SK-N-SH (cell line): ENCODE measurements at regions not wholly inside any gene's neighbourhood (a gene's known extent, or its start where the extent isn't known, plus 50 kb on each side); places are given as distances from the start of the nearest gene placed in this dataset.

Experiments
- CTCF ChIA-PET: fragments of 300-600, 350-600 bp; formaldehyde crosslinking; extraction: SDS; loops from one replicate; lab custom pipeline; 2021; lab: Yijun Ruan, JAX
- POLR2A ChIA-PET: fragments of 350-600 bp; sonication (Branson Sonifier 250); formaldehyde crosslinking; extraction: SDS; loops from one replicate; lab custom pipeline; 2020; ENCODE audit warnings: antibody characterized with exemption, inconsistent platforms; lab: Yijun Ruan, JAX
- DNase-seq: peaks from one replicate; pipeline ENCODE4 v3.0.0; 2012
- H2AFZ ChIP-seq: fragments of 200-600 bp; sonication (generic); 2 replicates; pipeline ENCODE4 v1.8.1; 2016; ENCODE audit warnings: antibody characterized with exemption, mild to moderate bottlenecking, low read depth
- H3F3A ChIP-seq: fragments of 200-600 bp; sonication (generic); replicated peaks from 2 replicates; pipeline ENCODE3; 2016; ENCODE audit warnings: antibody characterized with exemption, mild to moderate bottlenecking; ENCODE audit not compliant: insufficient read depth
- H3K27ac ChIP-seq, 2 experiments: fragments of 200-500 bp in 1 of 2; fragments of 200-600 bp in 1 of 2; sonication (Bioruptor generic) in 1 of 2; sonication (generic), shearing (Covaris generic) in 1 of 2; 2 replicates each; pipeline versions ENCODE4 v1.5.1 to v1.6.1; 2014 to 2016; ENCODE audit warnings: low read depth in 2 of 2, inconsistent platforms in 1 of 2, low read length in 1 of 2, mild to moderate bottlenecking in 1 of 2, mixed read lengths in 1 of 2
- H3K27me3 ChIP-seq: fragments of 200-600 bp; sonication (generic), shearing (Covaris generic); 2 replicates; pipeline ENCODE4 v1.6.1; 2016; ENCODE audit warnings: mixed run types; ENCODE audit not compliant: insufficient read depth
- H3K36me3 ChIP-seq, 2 experiments: fragments of 200-500 bp in 1 of 2; fragments of 200-600 bp in 1 of 2; sonication (Bioruptor generic) in 1 of 2; sonication (generic) in 1 of 2; replicated peaks in 1 of 2; 2 replicates each; pipeline versions ENCODE3 to v1.5.1; 2014 to 2016; ENCODE audit warnings: low read length in 1 of 2, mild to moderate bottlenecking in 1 of 2; ENCODE audit not compliant: insufficient read depth in 2 of 2, control insufficient read depth in 1 of 2
- H3K4me1 ChIP-seq, 2 experiments: fragments of 200-500 bp in 1 of 2; fragments of 200-600 bp in 1 of 2; sonication (Bioruptor generic) in 1 of 2; sonication (generic), shearing (Covaris generic) in 1 of 2; 2 replicates each; pipeline versions ENCODE4 v1.5.1 to v1.6.1; 2014 to 2016; ENCODE audit warnings: low read depth in 1 of 2, low read length in 1 of 2, mixed run types in 1 of 2; ENCODE audit not compliant: insufficient read depth in 2 of 2, control insufficient read depth in 1 of 2
- H3K4me2 ChIP-seq: fragments of 200-600 bp; sonication (generic), shearing (Covaris generic); 2 replicates; pipeline ENCODE4 v1.6.1; 2017; ENCODE audit warnings: mixed run types
- H3K4me3 ChIP-seq, 2 experiments: fragments of 200-500 bp in 1 of 2; fragments of 200-600 bp in 1 of 2; sonication (Bioruptor generic) in 1 of 2; sonication (generic), shearing (Covaris generic) in 1 of 2; 2 replicates each; pipeline versions ENCODE4 v1.5.1 to v1.8.1; 2014 to 2016; ENCODE audit warnings: low read depth in 2 of 2, inconsistent platforms in 1 of 2, low read length in 1 of 2, mild to moderate bottlenecking in 1 of 2, mixed read lengths in 1 of 2, moderate library complexity in 1 of 2
- H3K79me2 ChIP-seq: fragments of 200-600 bp; sonication (generic); 2 replicates; pipeline ENCODE4 v1.8.1; 2017; ENCODE audit warnings: mild to moderate bottlenecking; ENCODE audit not compliant: insufficient read depth
- H3K9ac ChIP-seq: fragments of 200-600 bp; sonication (generic); 2 replicates; pipeline ENCODE4 v1.6.1; 2017; ENCODE audit warnings: mixed run types
- H3K9me2 ChIP-seq: fragments of 200-600 bp; sonication (generic); 2 replicates; pipeline ENCODE4 v1.6.1; 2017; ENCODE audit warnings: mixed run types
- H3K9me3 ChIP-seq: fragments of 200-600 bp; sonication (generic); 2 replicates; pipeline ENCODE4 v1.6.1; 2017; ENCODE audit warnings: mixed run types, mild to moderate bottlenecking, moderate library complexity
- H4K20me1 ChIP-seq: fragments of 200-600 bp; sonication (generic); 2 replicates; pipeline ENCODE4 v1.6.1; 2017; ENCODE audit warnings: mild to moderate bottlenecking, mixed run types; ENCODE audit not compliant: insufficient read depth
- CTCF ChIP-seq: fragments of 200-600 bp; sonication (generic); IDR thresholded peaks from 2 replicates; pipeline ENCODE4 v1.6.1; 2017; ENCODE audit warnings: antibody characterized with exemption, mild to moderate bottlenecking, moderate library complexity
- EP300 ChIP-seq, 2 experiments: IDR thresholded peaks; 2 replicates each; pipeline versions ENCODE4 v1.4.0 to v1.6.1; 2012; ENCODE audit warnings: borderline replicate concordance in 1 of 2, low read depth in 1 of 2, low read length in 1 of 2
- EZH2phosphoT487 ChIP-seq: fragments of 200-600 bp; sonication (generic); IDR thresholded peaks from 2 replicates; pipeline ENCODE4 v1.6.1; 2017; ENCODE audit warnings: low read depth, mixed run types, mild to moderate bottlenecking, antibody characterized with exemption, moderate library complexity, borderline replicate concordance
- FOSL2 ChIP-seq: IDR thresholded peaks from 2 replicates; pipeline ENCODE4 v1.4.0; 2012; ENCODE audit warnings: low read depth, mild to moderate bottlenecking, moderate library complexity, borderline replicate concordance
- FOXJ3 ChIP-seq: sonication (generic); formaldehyde crosslinking; IDR thresholded peaks from 2 replicates; pipeline ENCODE4 v1.5.1; 2020; ENCODE audit warnings: mild to moderate bottlenecking, missing genetic modification reagents
- FOXM1 ChIP-seq: IDR thresholded peaks from 2 replicates; pipeline ENCODE4 v1.4.0; 2012; ENCODE audit warnings: low read depth, mild to moderate bottlenecking
- GABPA ChIP-seq: IDR thresholded peaks from 2 replicates; pipeline ENCODE4 v1.4.0; 2012; ENCODE audit warnings: low read depth, mild to moderate bottlenecking
- JUND ChIP-seq: IDR thresholded peaks from 2 replicates; pipeline ENCODE4 v1.4.0; 2012
- MEF2A ChIP-seq: IDR thresholded peaks from 2 replicates; pipeline ENCODE4 v1.4.0; 2012; ENCODE audit warnings: low read depth, borderline replicate concordance
- MXI1 ChIP-seq: IDR thresholded peaks from 2 replicates; pipeline ENCODE4 v1.6.1; 2012; ENCODE audit warnings: mild to moderate bottlenecking, low read depth, low read length, improper control_type of control experiment
- NFIC ChIP-seq: IDR thresholded peaks from 2 replicates; pipeline ENCODE4 v1.4.0; 2012; ENCODE audit warnings: borderline replicate concordance
- NRF1 ChIP-seq: IDR thresholded peaks from 2 replicates; pipeline ENCODE4 v1.6.1; 2012; ENCODE audit warnings: low read depth, mild to moderate bottlenecking, low read length
- POLR2AphosphoS5 ChIP-seq: IDR thresholded peaks from 2 replicates; pipeline ENCODE4 v1.6.1; 2012; ENCODE audit warnings: low read depth, low read length
- REST ChIP-seq: IDR thresholded peaks from 2 replicates; pipeline ENCODE4 v1.6.1; 2012; ENCODE audit warnings: mild to moderate bottlenecking, low read depth, low read length, moderate library complexity
- RFX5 ChIP-seq: IDR thresholded peaks from 2 replicates; pipeline ENCODE4 v1.6.1; 2012; ENCODE audit warnings: mild to moderate bottlenecking, improper control_type of control experiment, low read length
- RXRA ChIP-seq: IDR thresholded peaks from 2 replicates; pipeline ENCODE4 v1.4.0; 2012; ENCODE audit warnings: low read depth, mild to moderate bottlenecking, borderline replicate concordance
- SIN3A ChIP-seq: IDR thresholded peaks from 2 replicates; pipeline ENCODE4 v1.6.1; 2012; ENCODE audit warnings: low read depth, mild to moderate bottlenecking, low read length, moderate library complexity, borderline replicate concordance
- TAF1 ChIP-seq: IDR thresholded peaks from 2 replicates; pipeline ENCODE4 v1.6.1; 2012; ENCODE audit warnings: low read depth, mild to moderate bottlenecking, low read length, moderate library complexity, borderline replicate concordance
- USF1 ChIP-seq: IDR thresholded peaks from 2 replicates; pipeline ENCODE4 v1.4.0; 2012; ENCODE audit warnings: low read depth, borderline replicate concordance
- YY1 ChIP-seq: IDR thresholded peaks from 2 replicates; pipeline ENCODE4 v1.4.0; 2012; ENCODE audit warnings: low read depth, mild to moderate bottlenecking
- WGBS: methylation state at CpG from one replicate; pipeline ENCODE4 v1.1.6; 2017; ENCODE audit warnings: low lambda C conversion rate; 5-methylcytosine and 5-hydroxymethylcytosine counted together
- TF ChIP-seq, protein P1 (sequence below): IDR thresholded peaks from 2 replicates; pipeline ENCODE4 v1.4.0; 2012; ENCODE audit warnings: low read depth
- TF ChIP-seq, protein P2 (sequence below): IDR thresholded peaks from 2 replicates; pipeline ENCODE4; 2012

DNA sequence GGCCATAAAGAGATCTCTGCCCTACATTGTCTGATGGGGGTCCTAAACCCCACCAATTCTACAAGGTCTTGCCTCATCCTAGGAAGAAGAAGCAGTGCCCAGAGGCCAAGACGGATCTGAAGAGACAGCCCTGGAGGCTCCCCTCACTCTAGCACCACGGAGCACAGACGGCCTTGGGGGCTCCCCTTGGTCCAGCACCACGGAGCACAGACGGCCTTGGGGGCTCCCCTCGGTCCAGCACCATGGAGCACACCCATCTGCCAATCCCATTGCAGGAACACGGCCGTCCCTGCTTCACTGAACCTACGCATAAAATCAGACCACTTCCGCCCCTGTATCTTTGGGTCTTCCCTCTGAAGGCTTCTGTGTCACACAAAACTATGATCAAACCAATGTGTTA lies 215.1 kb upstream of the SALL3 start:
- H3K4me1 ChIP-seq: no peaks in the 10 kb centered on the region
- H3K27me3 ChIP-seq: peaks cover 31% of the 10 kb centered on the region
- H4K20me1 ChIP-seq: no peaks in the 10 kb centered on the region
- 6% methylated on average over 3 of the region's 10 CpGs for WGBS
- H3K9ac ChIP-seq: no peak overlapping the region
- ChIA-PET CTCF (no interaction called here), POLR2A (no interaction called here)
- TF ChIP-seq TAF1: no peak
- TF ChIP-seq NFIC: no peak
- no peak for TF ChIP-seq JUND
- no peak for TF ChIP-seq FOXJ3 (CRISPR knock-in tag)
- no peak for TF ChIP-seq FOXM1
- no peak for TF ChIP-seq YY1
- TF ChIP-seq MXI1: no peak
- no peak for TF ChIP-seq FOSL2
- TF ChIP-seq RFX5: no peak
- TF ChIP-seq, protein P1, sequence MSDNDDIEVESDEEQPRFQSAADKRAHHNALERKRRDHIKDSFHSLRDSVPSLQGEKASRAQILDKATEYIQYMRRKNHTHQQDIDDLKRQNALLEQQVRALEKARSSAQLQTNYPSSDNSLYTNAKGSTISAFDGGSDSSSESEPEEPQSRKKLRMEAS: no peak
- TF ChIP-seq EP300 (IDR thresholded peaks at IDR 0.05; ENCODE audit: borderline replicate concordance in 1 of 2, low read depth in 1 of 2, low read length in 1 of 2): no peak
- no peak for TF ChIP-seq GABPA
- TF ChIP-seq SIN3A: no peak
- no peak for TF ChIP-seq RXRA
- no peak for TF ChIP-seq EZH2phosphoT487
- no peak for TF ChIP-seq CTCF
- no peaks in the 10 kb centered on the region for H3K79me2 ChIP-seq
- no peak overlapping the region for H3K4me2 ChIP-seq
- no peaks in the 10 kb centered on the region for H3K36me3 ChIP-seq
- no peak overlapping the region for H2AFZ ChIP-seq
- H3K9me3 ChIP-seq: no peaks in the 10 kb centered on the region
- no peak for DNase-seq
- H3K4me3 ChIP-seq: no peak overlapping the region
- H3K27ac ChIP-seq: no peak overlapping the region
- H3K9me2 ChIP-seq: no peaks in the 10 kb centered on the region; the same call in 1 of the 2 replicates
- no peaks in the 10 kb centered on the region for H3F3A ChIP-seq

GRCh38 chr18:78765142-78765541 lies 214.5 kb upstream of the SALL3 start:
- H2AFZ ChIP-seq: no peak overlapping the region
- WGBS: 10% methylated on average over 4 of the region's 12 CpGs
- no peak for DNase-seq
- no peak overlapping the region for H3K4me2 ChIP-seq
- H4K20me1 ChIP-seq: no peaks in the 10 kb centered on the region
- no peak overlapping the region for H3K27ac ChIP-seq
- H3K27me3 ChIP-seq: peaks cover 36% of the 10 kb centered on the region
- H3K4me3 ChIP-seq: no peak overlapping the region
- no peaks in the 10 kb centered on the region for H3K79me2 ChIP-seq
- H3K9me2 ChIP-seq: no peaks in the 10 kb centered on the region
- H3F3A ChIP-seq: no peaks in the 10 kb centered on the region
- H3K9ac ChIP-seq: no peak overlapping the region
- ChIA-PET POLR2A (no interaction called here), CTCF (no interaction called here)
- H3K4me1 ChIP-seq: no peaks in the 10 kb centered on the region
- no peaks in the 10 kb centered on the region for H3K36me3 ChIP-seq
- no peaks in the 10 kb centered on the region for H3K9me3 ChIP-seq
- TF ChIP-seq REST (no peak), RFX5 (no peak), MEF2A (no peak), NRF1 (no peak), USF1 (no peak), EZH2phosphoT487 (no peak), MXI1 (no peak), EP300 (IDR thresholded peaks at IDR 0.05; ENCODE audit: borderline replicate concordance in 1 of 2, low read depth in 1 of 2, low read length in 1 of 2) (no peak), FOSL2 (no peak), POLR2AphosphoS5 (no peak), SIN3A (no peak), YY1 (no peak)
- TF ChIP-seq, protein P2, sequence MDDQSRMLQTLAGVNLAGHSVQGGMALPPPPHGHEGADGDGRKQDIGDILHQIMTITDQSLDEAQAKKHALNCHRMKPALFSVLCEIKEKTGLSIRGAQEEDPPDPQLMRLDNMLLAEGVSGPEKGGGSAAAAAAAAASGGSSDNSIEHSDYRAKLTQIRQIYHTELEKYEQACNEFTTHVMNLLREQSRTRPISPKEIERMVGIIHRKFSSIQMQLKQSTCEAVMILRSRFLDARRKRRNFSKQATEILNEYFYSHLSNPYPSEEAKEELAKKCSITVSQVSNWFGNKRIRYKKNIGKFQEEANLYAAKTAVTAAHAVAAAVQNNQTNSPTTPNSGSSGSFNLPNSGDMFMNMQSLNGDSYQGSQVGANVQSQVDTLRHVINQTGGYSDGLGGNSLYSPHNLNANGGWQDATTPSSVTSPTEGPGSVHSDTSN: no peak
